ENCODE measurements at regions not wholly inside any gene's neighbourhood (a gene's known extent, or its start where the extent isn't known, plus 50 kb on each side); places are given as distances from the start of the nearest gene placed in this dataset.

DNA sequence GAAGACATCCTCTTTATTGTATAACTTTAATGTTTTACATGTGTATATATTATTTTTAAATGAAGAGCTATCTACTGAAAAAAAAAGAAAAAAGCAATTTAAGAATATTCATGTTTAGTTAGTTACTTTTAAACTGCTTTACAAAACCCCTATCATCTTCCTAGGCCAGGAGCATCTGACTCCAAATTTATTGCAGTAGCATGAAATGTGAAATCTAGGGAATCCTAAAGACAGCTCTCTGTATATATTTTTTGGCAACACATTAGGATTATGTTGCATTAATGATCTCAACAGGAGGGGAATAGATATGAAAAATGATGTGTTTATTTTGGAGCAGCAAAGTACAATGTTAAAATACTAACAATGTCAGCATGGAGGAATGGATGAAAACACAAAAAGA is 158.3 kb downstream of the CNTN3 start:
- Histone ChIP-seq H3K4me1 (ENCODE audit: control insufficient read depth in 1 of 2, insufficient read depth in 2 of 2, low read length in 2 of 2) (no peaks in the 10 kb centered on the region), H3K9me3 (ENCODE audit: control insufficient read depth in 1 of 2, low read length in 2 of 2) (no peaks in the 10 kb centered on the region), H3K27ac (ENCODE audit: low read length) (no peak overlapping the region), H3K4me3 (ENCODE audit: low read depth in 1 of 2, low read length in 2 of 2) (no peak overlapping the region), H3K36me3 (ENCODE audit: control insufficient read depth in 1 of 2, insufficient read depth in 2 of 2, low read length in 2 of 2) (no peaks in the 10 kb centered on the region), H3K27me3 (ENCODE audit: low read depth, low read length) (no peaks in the 10 kb centered on the region)

DNA sequence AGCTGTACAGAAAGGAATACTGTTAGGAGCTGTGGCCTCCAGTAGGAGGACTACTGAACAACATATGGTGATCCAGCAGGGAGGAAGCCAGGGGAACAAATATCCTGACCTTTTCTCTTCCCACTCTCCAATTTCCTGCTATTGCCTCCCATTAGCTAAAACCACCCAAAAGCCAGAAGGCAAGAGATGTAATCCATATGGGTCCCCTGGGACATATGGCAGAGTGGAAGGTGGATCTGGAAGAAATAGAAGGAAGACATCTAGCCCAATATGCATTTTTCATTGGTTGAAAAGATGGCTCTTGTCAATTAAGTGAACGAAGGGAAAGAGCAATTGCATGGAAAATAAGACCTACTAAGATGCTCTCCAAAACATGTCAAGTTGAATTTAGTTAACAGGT is 167.2 kb downstream of the CNTN3 start:
- no peaks in the 10 kb centered on the region for H3K9me3 ChIP-seq (ENCODE audit: control insufficient read depth in 1 of 2, low read length in 2 of 2)
- no peaks in the 10 kb centered on the region for H3K4me1 ChIP-seq (ENCODE audit: control insufficient read depth in 1 of 2, insufficient read depth in 2 of 2, low read length in 2 of 2)
- no peak overlapping the region for H3K4me3 ChIP-seq (ENCODE audit: low read depth in 1 of 2, low read length in 2 of 2)
- no peak overlapping the region for H3K27ac ChIP-seq (ENCODE audit: low read length)
- no peaks in the 10 kb centered on the region for H3K27me3 ChIP-seq (ENCODE audit: low read depth, low read length)
- no peaks in the 10 kb centered on the region for H3K36me3 ChIP-seq (ENCODE audit: control insufficient read depth in 1 of 2, insufficient read depth in 2 of 2, low read length in 2 of 2)

DNA sequence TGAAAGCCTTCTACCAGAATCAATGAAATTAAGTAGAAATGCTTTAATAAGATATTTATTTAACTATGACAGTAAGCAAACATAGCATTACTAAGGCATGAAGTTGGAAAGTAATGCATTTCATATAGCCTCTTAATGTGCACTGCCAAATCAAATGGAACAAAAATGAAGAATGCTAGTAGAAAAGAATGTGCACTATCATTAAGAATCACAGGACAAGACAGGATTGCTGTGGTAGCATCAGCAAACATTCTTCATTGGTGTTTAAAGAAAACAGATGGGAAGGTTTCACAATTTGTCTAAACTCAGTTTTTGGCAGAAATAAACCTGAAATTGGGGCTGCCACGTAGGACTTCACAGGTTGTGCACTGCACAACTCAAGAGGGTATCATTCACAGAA is 168.9 kb downstream of the CNTN3 start:
- no peaks in the 10 kb centered on the region for H3K27me3 ChIP-seq (ENCODE audit: low read depth, low read length)
- no peaks in the 10 kb centered on the region for H3K36me3 ChIP-seq (ENCODE audit: control insufficient read depth in 1 of 2, insufficient read depth in 2 of 2, low read length in 2 of 2)
- no peak overlapping the region for H3K4me3 ChIP-seq (ENCODE audit: low read depth in 1 of 2, low read length in 2 of 2)
- no peaks in the 10 kb centered on the region for H3K4me1 ChIP-seq (ENCODE audit: control insufficient read depth in 1 of 2, insufficient read depth in 2 of 2, low read length in 2 of 2)
- H3K9me3 ChIP-seq (ENCODE audit: control insufficient read depth in 1 of 2, low read length in 2 of 2): no peaks in the 10 kb centered on the region
- no peak overlapping the region for H3K27ac ChIP-seq (ENCODE audit: low read length)

DNA sequence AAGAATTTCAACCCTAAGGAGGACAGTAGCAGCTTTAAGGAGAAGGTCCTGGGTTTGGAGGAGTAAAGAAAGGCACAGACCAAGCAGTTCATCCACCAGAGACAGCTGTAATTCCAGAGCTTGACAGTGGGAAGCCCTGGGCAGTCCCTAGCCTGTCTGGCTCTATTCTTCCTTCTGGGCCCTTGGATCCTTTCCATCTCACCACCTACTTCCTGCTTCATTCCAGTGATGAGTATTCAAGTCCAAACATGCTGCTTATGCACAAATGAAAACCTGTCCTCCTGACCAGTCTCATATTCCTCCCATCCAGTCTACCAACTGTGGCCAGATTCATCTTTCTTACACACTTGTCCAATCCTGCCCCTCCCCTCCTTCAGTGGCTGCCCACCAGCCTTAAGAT is 171.4 kb downstream of the CNTN3 start:
- Histone ChIP-seq H3K27me3 (ENCODE audit: low read depth, low read length) (no peaks in the 10 kb centered on the region), H3K4me1 (ENCODE audit: control insufficient read depth in 1 of 2, insufficient read depth in 2 of 2, low read length in 2 of 2) (no peaks in the 10 kb centered on the region), H3K27ac (ENCODE audit: low read length) (no peak overlapping the region), H3K4me3 (ENCODE audit: low read depth in 1 of 2, low read length in 2 of 2) (no peak overlapping the region), H3K9me3 (ENCODE audit: control insufficient read depth in 1 of 2, low read length in 2 of 2) (no peaks in the 10 kb centered on the region), H3K36me3 (ENCODE audit: control insufficient read depth in 1 of 2, insufficient read depth in 2 of 2, low read length in 2 of 2) (no peaks in the 10 kb centered on the region)

DNA sequence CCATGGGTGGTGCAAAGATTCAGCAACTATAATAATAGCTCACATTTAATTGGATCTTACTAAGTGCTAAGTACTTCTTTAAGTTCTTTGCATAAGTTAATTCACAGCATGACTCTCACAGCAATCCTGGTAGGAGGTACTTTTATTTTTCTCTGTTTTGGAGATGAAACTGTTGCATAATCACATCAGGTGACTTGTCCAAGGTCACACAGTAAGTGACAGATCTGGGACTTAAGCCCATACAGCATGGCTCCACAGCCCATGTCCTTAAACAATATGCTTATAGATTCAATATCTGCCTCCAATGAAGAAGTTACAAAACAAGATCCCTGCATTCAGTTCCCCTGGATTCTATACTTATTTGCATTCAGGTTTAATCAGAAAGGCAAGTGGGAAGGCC is 171.8 kb downstream of the CNTN3 start:
- Histone ChIP-seq H3K4me3 (ENCODE audit: low read depth in 1 of 2, low read length in 2 of 2) (no peak overlapping the region), H3K9me3 (ENCODE audit: control insufficient read depth in 1 of 2, low read length in 2 of 2) (no peaks in the 10 kb centered on the region), H3K4me1 (ENCODE audit: control insufficient read depth in 1 of 2, insufficient read depth in 2 of 2, low read length in 2 of 2) (no peaks in the 10 kb centered on the region), H3K27ac (ENCODE audit: low read length) (no peak overlapping the region), H3K27me3 (ENCODE audit: low read depth, low read length) (no peaks in the 10 kb centered on the region), H3K36me3 (ENCODE audit: control insufficient read depth in 1 of 2, insufficient read depth in 2 of 2, low read length in 2 of 2) (no peaks in the 10 kb centered on the region)

DNA sequence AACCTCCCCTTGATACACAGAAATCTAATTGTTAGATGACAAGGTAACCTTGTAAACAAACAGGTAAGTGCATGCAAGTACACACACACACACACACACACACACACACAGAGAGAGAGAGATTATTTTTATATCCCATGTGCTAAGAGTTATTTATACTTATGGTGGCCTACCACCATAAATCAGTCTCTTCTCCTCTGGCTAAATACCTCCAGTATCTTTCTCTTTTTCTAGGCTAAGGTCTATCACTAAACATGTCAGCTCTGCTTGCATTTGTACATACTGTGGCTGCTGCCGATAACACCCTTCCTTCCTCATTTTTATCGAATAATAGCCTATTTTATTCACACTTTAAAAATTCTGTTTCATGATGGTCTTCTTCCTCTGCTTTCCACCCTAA is 172.4 kb downstream of the CNTN3 start:
- Histone ChIP-seq H3K9me3 (ENCODE audit: control insufficient read depth in 1 of 2, low read length in 2 of 2) (no peaks in the 10 kb centered on the region), H3K36me3 (ENCODE audit: control insufficient read depth in 1 of 2, insufficient read depth in 2 of 2, low read length in 2 of 2) (no peaks in the 10 kb centered on the region), H3K27me3 (ENCODE audit: low read depth, low read length) (no peaks in the 10 kb centered on the region), H3K27ac (ENCODE audit: low read length) (no peak overlapping the region), H3K4me3 (ENCODE audit: low read depth in 1 of 2, low read length in 2 of 2) (no peak overlapping the region), H3K4me1 (ENCODE audit: control insufficient read depth in 1 of 2, insufficient read depth in 2 of 2, low read length in 2 of 2) (no peaks in the 10 kb centered on the region)

DNA sequence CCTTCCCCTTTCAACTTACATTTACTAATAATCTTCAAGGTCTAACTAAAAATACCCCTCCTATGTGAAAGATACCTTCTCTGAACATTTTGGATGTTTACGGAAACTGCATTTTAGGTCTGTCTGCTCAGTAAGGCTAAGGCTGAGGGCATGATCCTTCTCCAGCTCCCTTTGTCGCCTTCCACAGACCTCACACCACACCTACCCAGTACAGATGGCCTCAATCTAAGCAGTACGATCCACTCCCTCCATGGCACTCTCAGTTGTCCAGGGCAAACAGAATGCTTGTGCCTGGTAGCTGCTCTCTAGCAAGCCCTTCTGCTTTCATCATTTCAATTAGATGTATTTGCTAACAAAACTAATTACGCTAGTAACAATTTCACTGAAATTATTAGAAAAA is 178.3 kb downstream of the CNTN3 start:
- H3K4me3 ChIP-seq (ENCODE audit: low read depth in 1 of 2, low read length in 2 of 2): no peak overlapping the region
- H3K9me3 ChIP-seq (ENCODE audit: control insufficient read depth in 1 of 2, low read length in 2 of 2): no peaks in the 10 kb centered on the region
- no peaks in the 10 kb centered on the region for H3K36me3 ChIP-seq (ENCODE audit: control insufficient read depth in 1 of 2, insufficient read depth in 2 of 2, low read length in 2 of 2)
- no peaks in the 10 kb centered on the region for H3K4me1 ChIP-seq (ENCODE audit: control insufficient read depth in 1 of 2, insufficient read depth in 2 of 2, low read length in 2 of 2)
- H3K27me3 ChIP-seq (ENCODE audit: low read depth, low read length): no peaks in the 10 kb centered on the region
- no peak overlapping the region for H3K27ac ChIP-seq (ENCODE audit: low read length)

DNA sequence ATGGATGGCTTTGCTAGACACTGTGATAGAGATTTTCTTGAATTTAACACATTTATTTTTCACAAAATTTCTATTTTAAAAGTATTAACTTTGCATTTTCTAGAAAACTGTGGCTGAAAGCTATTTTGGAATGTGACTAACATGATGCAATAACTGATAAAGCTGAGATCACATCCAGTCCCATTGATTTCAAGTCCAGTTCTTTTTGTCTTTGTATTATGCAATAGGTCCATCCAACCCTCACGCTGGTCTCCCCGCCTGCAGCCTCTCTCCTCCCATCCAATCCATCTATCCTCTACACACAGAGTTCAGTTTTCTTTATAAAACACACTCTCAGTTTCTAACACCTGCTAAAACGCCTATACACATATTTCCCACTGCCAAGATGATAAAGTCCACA is 178.8 kb downstream of the CNTN3 start:
- no peaks in the 10 kb centered on the region for H3K9me3 ChIP-seq (ENCODE audit: control insufficient read depth in 1 of 2, low read length in 2 of 2)
- no peaks in the 10 kb centered on the region for H3K4me1 ChIP-seq (ENCODE audit: control insufficient read depth in 1 of 2, insufficient read depth in 2 of 2, low read length in 2 of 2)
- H3K36me3 ChIP-seq (ENCODE audit: control insufficient read depth in 1 of 2, insufficient read depth in 2 of 2, low read length in 2 of 2): no peaks in the 10 kb centered on the region
- H3K27me3 ChIP-seq (ENCODE audit: low read depth, low read length): no peaks in the 10 kb centered on the region
- H3K27ac ChIP-seq (ENCODE audit: low read length): no peak overlapping the region
- H3K4me3 ChIP-seq (ENCODE audit: low read depth in 1 of 2, low read length in 2 of 2): no peak overlapping the region

DNA sequence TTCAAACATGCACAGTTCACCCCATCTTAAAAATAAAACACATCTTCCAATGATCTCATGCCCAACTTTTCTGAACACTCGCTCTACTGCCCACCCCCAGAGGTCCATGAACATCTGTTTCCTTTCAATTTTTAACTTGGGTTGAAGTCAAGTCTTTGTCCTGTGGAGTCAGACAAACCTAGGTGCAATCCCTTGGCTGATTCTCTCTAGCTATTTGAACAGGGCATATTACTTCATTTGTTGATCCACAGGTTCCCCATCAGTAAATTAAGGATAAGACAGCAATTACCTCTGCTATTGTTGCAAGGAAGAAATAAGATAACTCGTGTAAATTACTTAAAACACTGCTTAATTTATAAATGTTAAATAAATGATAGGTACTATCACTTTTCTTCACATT is 180.1 kb downstream of the CNTN3 start:
- H3K9me3 ChIP-seq (ENCODE audit: control insufficient read depth in 1 of 2, low read length in 2 of 2): no peaks in the 10 kb centered on the region
- H3K4me3 ChIP-seq (ENCODE audit: low read depth in 1 of 2, low read length in 2 of 2): no peak overlapping the region
- H3K36me3 ChIP-seq (ENCODE audit: control insufficient read depth in 1 of 2, insufficient read depth in 2 of 2, low read length in 2 of 2): no peaks in the 10 kb centered on the region
- no peaks in the 10 kb centered on the region for H3K27me3 ChIP-seq (ENCODE audit: low read depth, low read length)
- H3K27ac ChIP-seq (ENCODE audit: low read length): no peak overlapping the region
- no peaks in the 10 kb centered on the region for H3K4me1 ChIP-seq (ENCODE audit: control insufficient read depth in 1 of 2, insufficient read depth in 2 of 2, low read length in 2 of 2)

DNA sequence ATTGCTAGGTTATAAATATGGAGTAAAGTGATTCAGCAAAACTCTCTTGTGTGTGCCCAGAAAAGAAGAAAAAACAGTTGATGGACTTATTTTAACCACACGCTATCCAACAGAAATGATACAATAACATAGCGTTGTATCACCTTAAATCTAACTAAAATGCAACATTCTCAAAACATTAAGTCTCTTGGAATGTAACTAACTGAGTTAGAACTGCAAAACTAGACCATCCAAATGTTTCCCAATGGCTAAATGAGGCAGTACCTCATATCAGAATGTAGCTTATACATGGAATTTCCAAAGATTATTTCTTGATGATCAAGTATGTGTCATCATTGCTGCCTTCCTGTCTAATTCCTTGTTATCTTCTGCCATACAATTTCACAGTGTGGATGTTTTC is 187.9 kb downstream of the CNTN3 start:
- Histone ChIP-seq H3K9me3 (ENCODE audit: control insufficient read depth in 1 of 2, low read length in 2 of 2) (no peaks in the 10 kb centered on the region), H3K27ac (ENCODE audit: low read length) (no peak overlapping the region), H3K4me3 (ENCODE audit: low read depth in 1 of 2, low read length in 2 of 2) (no peak overlapping the region), H3K27me3 (ENCODE audit: low read depth, low read length) (no peaks in the 10 kb centered on the region), H3K4me1 (ENCODE audit: control insufficient read depth in 1 of 2, insufficient read depth in 2 of 2, low read length in 2 of 2) (no peaks in the 10 kb centered on the region), H3K36me3 (ENCODE audit: control insufficient read depth in 1 of 2, insufficient read depth in 2 of 2, low read length in 2 of 2) (no peaks in the 10 kb centered on the region)

DNA sequence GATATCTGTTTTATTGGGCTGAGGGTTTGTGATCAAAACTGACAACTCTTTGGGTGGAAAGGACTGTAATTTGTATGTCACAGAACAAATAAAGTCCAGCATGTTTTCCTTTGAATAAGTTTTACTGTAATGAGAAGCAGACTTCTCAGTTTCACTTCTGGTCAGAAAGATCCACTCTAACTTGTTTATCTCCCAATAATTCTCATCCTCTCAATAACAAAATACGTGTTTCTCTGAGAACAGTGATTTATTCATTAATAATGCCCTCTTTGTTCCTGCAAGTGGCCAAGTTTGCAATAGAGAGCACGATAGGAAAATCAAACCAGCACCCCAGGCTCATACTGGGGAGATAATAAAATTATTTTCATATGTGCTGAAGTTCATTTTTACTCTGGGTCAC is 190.6 kb downstream of the CNTN3 start:
- Histone ChIP-seq H3K4me1 (ENCODE audit: control insufficient read depth in 1 of 2, insufficient read depth in 2 of 2, low read length in 2 of 2) (no peaks in the 10 kb centered on the region), H3K9me3 (ENCODE audit: control insufficient read depth in 1 of 2, low read length in 2 of 2) (no peaks in the 10 kb centered on the region), H3K27me3 (ENCODE audit: low read depth, low read length) (no peaks in the 10 kb centered on the region), H3K4me3 (ENCODE audit: low read depth in 1 of 2, low read length in 2 of 2) (no peak overlapping the region), H3K27ac (ENCODE audit: low read length) (no peak overlapping the region), H3K36me3 (ENCODE audit: control insufficient read depth in 1 of 2, insufficient read depth in 2 of 2, low read length in 2 of 2) (no peaks in the 10 kb centered on the region)

DNA sequence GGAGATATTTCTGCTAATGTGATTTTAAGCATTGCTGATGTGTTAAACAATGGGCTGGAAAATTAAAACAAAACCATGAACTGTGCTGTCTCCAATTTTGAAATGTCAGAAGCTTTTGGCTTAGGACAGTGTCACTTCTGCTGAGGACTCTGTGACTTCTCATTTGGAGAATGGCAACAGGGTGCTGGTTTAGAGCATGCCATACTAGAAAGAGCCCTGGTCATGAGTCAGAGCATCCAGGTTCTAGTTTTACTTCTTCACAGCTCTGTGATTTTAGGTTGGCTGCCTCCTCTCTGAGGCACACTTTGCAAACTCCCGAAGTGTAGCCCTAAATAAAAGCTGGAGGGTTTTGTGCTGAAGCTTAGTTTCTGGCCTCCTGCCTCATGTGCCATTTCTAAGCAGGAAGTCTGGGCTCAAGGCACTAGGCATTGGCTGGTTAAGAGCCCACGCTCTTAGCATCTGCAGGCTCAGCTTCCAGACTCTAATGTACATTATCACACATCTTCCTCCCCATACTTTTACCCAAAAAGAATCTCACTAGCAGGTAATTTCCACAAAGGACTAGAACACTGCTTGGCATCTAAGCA is 193.8 kb downstream of the CNTN3 start:
- Histone ChIP-seq H3K27ac (ENCODE audit: low read length) (no peak overlapping the region), H3K36me3 (ENCODE audit: control insufficient read depth in 1 of 2, insufficient read depth in 2 of 2, low read length in 2 of 2) (no peaks in the 10 kb centered on the region), H3K9me3 (ENCODE audit: control insufficient read depth in 1 of 2, low read length in 2 of 2) (no peaks in the 10 kb centered on the region), H3K4me3 (ENCODE audit: low read depth in 1 of 2, low read length in 2 of 2) (no peak overlapping the region), H3K27me3 (ENCODE audit: low read depth, low read length) (no peaks in the 10 kb centered on the region), H3K4me1 (ENCODE audit: control insufficient read depth in 1 of 2, insufficient read depth in 2 of 2, low read length in 2 of 2) (no peaks in the 10 kb centered on the region)

Data from muscle layer of duodenum (tissue), 2 donors.